OCI-LY1 (cell line): ENCODE measurements at regions not wholly inside any gene's neighbourhood (a gene's known extent, or its start where the extent isn't known, plus 50 kb on each side); places are given as distances from the start of the nearest gene placed in this dataset.

Experiments used
- EZH2 ChIP-seq: fragments of 200-600 bp; sonication (generic), shearing (Covaris generic); IDR thresholded peaks from 2 replicates; pipeline ENCODE4 v1.8.0; 2017; ENCODE audit warnings: borderline replicate concordance, mixed run types, mild to moderate bottlenecking, antibody characterized with exemption, low read length, moderate library complexity, mixed read lengths
- TF ChIP-seq, protein P1 (sequence below): fragments of 200-600 bp; sonication (generic), shearing (Covaris generic); IDR thresholded peaks from 2 replicates; pipeline ENCODE4 v1.5.1; 2017; ENCODE audit warnings: mild to moderate bottlenecking, antibody characterized with exemption, low read length, moderate library complexity, mixed read lengths

DNA sequence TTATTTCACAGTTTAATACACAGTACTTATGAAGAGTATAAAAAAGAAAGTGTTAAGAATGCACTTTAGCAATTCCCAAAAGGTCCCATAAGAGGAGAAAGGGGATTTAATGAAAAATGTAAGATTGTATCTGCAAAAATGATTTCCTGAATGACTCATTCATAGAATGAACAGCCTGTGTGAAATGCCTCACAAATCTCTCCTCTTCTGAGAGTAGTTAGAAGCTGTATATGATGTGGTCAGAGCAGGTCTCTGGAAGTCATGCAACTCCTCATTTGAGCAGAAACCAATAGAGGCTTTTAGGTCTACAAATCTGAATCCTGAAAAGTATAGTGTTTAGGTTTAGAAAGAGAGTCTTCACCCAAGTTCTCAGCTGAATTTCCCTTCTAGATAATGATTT, 381.3 kb upstream of the INTU start:
- TF ChIP-seq, protein P1, sequence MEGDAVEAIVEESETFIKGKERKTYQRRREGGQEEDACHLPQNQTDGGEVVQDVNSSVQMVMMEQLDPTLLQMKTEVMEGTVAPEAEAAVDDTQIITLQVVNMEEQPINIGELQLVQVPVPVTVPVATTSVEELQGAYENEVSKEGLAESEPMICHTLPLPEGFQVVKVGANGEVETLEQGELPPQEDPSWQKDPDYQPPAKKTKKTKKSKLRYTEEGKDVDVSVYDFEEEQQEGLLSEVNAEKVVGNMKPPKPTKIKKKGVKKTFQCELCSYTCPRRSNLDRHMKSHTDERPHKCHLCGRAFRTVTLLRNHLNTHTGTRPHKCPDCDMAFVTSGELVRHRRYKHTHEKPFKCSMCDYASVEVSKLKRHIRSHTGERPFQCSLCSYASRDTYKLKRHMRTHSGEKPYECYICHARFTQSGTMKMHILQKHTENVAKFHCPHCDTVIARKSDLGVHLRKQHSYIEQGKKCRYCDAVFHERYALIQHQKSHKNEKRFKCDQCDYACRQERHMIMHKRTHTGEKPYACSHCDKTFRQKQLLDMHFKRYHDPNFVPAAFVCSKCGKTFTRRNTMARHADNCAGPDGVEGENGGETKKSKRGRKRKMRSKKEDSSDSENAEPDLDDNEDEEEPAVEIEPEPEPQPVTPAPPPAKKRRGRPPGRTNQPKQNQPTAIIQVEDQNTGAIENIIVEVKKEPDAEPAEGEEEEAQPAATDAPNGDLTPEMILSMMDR: no peak
- TF ChIP-seq EZH2: no peak
